ENCODE measurements at regions not wholly inside any gene's neighbourhood (a gene's known extent, or its start where the extent isn't known, plus 50 kb on each side); places are given as distances from the start of the nearest gene placed in this dataset.

DNA sequence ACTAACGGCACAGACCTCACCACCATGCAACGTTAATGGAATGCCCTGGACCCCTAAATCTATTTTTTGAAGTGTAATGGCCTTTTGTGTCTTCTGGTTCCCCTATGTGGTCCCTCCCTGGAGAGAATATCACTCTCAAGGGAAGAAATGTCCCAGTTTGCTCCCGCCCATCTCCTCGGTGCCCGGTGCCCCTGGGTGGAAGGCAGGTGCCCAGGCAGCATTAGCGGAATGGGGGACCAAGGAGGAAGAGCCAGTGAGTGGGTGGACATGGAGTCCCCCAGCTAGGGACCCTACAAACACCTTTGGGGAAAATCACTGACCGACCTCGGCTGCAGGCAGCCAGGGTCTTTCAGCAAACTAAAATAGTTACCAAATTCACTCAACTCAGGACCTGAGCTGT lies 212.1 kb upstream of the RTL1 start:
- ATAC-seq (ENCODE audit: insufficient read depth, low FRiP score), result no peak
- 90 to 93% methylated on average over 8 of the region's 8 CpGs for WGBS, 2 donors
- Histone ChIP-seq H3K4me3 (no peak overlapping the region), H3K4me1 (ENCODE audit: control insufficient read depth in 5 of 5, insufficient read depth in 5 of 5, low read length in 5 of 5) (no peaks in the 10 kb centered on the region), H3K9me3 (ENCODE audit: control insufficient read depth in 4 of 4, insufficient read depth in 3 of 4, low read length in 3 of 4) (no peaks in the 10 kb centered on the region), H3K9ac (ENCODE audit: insufficient read depth in 1 of 2, low read length in 2 of 2) (no peak overlapping the region), H3K36me3 (ENCODE audit: control insufficient read depth in 4 of 4, insufficient read depth in 4 of 4, low read length in 4 of 4) (no peaks in the 10 kb centered on the region), H3K27me3 (ENCODE audit: control insufficient read depth in 3 of 3, insufficient read depth in 3 of 3, low read length in 2 of 3) (peaks cover 0 to 6% (median 0%) of the 10 kb centered on the region in 3 donors), H3K27ac (ENCODE audit: low read depth in 1 of 2, low read length in 1 of 2) (no peak overlapping the region)
- DNase-seq, result no peak
- TF ChIP-seq, protein P1, sequence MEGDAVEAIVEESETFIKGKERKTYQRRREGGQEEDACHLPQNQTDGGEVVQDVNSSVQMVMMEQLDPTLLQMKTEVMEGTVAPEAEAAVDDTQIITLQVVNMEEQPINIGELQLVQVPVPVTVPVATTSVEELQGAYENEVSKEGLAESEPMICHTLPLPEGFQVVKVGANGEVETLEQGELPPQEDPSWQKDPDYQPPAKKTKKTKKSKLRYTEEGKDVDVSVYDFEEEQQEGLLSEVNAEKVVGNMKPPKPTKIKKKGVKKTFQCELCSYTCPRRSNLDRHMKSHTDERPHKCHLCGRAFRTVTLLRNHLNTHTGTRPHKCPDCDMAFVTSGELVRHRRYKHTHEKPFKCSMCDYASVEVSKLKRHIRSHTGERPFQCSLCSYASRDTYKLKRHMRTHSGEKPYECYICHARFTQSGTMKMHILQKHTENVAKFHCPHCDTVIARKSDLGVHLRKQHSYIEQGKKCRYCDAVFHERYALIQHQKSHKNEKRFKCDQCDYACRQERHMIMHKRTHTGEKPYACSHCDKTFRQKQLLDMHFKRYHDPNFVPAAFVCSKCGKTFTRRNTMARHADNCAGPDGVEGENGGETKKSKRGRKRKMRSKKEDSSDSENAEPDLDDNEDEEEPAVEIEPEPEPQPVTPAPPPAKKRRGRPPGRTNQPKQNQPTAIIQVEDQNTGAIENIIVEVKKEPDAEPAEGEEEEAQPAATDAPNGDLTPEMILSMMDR (IDR thresholded peaks at IDR 0.05; ENCODE audit: control extremely low read depth, extremely low read depth), result no peak

DNA sequence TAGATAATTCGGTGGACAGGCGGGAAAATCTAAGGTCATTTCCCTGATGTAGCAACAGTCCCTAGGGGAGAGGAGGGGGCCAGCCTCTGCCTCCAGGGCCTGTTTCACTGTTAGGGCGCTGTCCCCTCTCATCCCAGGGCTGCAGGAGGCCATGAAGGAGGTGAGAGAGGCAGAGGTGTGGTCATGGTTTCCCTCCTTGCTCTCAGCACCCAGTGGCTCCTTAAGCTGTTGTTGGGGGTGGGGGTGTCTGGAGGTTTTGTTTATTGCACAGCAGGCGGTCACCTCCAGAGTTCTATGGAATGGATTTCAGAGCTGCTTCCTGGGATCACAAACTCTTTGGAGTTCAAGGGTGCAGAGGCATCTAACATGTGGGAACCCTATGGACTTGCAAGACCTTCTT lies 212.5 kb upstream of the RTL1 start:
- WGBS, 2 donors, result 82 to 84% methylated on average over 4 of the region's 4 CpGs
- H3K4me1 ChIP-seq (ENCODE audit: control insufficient read depth in 5 of 5, insufficient read depth in 5 of 5, low read length in 5 of 5), result no peaks in the 10 kb centered on the region
- no peak overlapping the region for H3K4me3 ChIP-seq
- no peak for ATAC-seq (ENCODE audit: insufficient read depth, low FRiP score)
- TF ChIP-seq, protein P1 (IDR thresholded peaks at IDR 0.05; ENCODE audit: control extremely low read depth, extremely low read depth), result no peak
- no peaks in the 10 kb centered on the region for H3K36me3 ChIP-seq (ENCODE audit: control insufficient read depth in 4 of 4, insufficient read depth in 4 of 4, low read length in 4 of 4)
- no peaks in the 10 kb centered on the region for H3K9me3 ChIP-seq (ENCODE audit: control insufficient read depth in 4 of 4, insufficient read depth in 3 of 4, low read length in 3 of 4)
- H3K27me3 ChIP-seq (ENCODE audit: control insufficient read depth in 3 of 3, insufficient read depth in 3 of 3, low read length in 2 of 3), result peaks cover 0 to 6% (median 0%) of the 10 kb centered on the region in 3 donors
- no peak for DNase-seq
- no peak overlapping the region for H3K27ac ChIP-seq (ENCODE audit: low read depth in 1 of 2, low read length in 1 of 2)
- H3K9ac ChIP-seq (ENCODE audit: insufficient read depth in 1 of 2, low read length in 2 of 2), result no peak overlapping the region

DNA sequence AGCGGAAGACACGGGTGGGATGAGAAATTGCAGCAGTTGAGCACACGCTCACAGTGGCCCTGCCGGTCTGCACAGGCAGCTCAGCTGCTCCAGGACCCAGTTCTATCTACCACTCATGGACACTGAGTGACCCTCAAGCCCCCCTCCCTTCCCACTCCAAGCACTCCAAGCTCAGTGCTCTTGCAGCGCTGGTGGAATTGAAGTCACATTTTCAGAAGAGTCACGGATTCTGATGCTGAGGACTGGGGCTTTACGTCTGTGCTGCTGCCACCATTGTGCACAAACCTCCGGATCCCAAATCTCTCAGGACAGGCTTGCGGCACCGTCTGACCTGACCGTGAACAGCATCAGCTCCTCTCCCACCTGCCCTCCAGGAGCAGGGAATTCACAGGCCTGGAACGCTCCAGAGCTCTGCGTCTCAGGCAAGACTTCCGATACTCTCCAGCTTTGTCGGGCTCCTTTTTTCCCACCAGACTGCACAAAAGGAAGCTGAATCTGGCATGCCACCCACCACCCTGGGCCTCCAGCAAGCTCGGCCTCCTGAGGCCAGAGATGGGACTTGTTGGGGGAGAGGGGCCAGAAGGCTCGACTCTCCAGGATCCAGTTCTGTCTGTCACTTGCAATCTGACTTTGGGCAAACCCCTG lies 213.1 kb upstream of the RTL1 start:
- Histone ChIP-seq H3K4me1 (ENCODE audit: control insufficient read depth in 5 of 5, insufficient read depth in 5 of 5, low read length in 5 of 5) (no peaks in the 10 kb centered on the region), H3K27me3 (ENCODE audit: control insufficient read depth in 3 of 3, insufficient read depth in 3 of 3, low read length in 2 of 3) (peaks cover 0 to 6% (median 0%) of the 10 kb centered on the region in 3 donors), H3K9ac (ENCODE audit: insufficient read depth in 1 of 2, low read length in 2 of 2) (no peak overlapping the region), H3K36me3 (ENCODE audit: control insufficient read depth in 4 of 4, insufficient read depth in 4 of 4, low read length in 4 of 4) (no peaks in the 10 kb centered on the region), H3K27ac (ENCODE audit: low read depth in 1 of 2, low read length in 1 of 2) (no peak overlapping the region), H3K4me3 (no peak overlapping the region), H3K9me3 (ENCODE audit: control insufficient read depth in 4 of 4, insufficient read depth in 3 of 4, low read length in 3 of 4) (no peaks in the 10 kb centered on the region)
- TF ChIP-seq, protein P1 (IDR thresholded peaks at IDR 0.05; ENCODE audit: control extremely low read depth, extremely low read depth), result no peak
- 79 to 86% methylated on average over 17 of the region's 17 CpGs for WGBS, 2 donors
- ATAC-seq (ENCODE audit: insufficient read depth, low FRiP score), result no peak
- no peak for DNase-seq

DNA sequence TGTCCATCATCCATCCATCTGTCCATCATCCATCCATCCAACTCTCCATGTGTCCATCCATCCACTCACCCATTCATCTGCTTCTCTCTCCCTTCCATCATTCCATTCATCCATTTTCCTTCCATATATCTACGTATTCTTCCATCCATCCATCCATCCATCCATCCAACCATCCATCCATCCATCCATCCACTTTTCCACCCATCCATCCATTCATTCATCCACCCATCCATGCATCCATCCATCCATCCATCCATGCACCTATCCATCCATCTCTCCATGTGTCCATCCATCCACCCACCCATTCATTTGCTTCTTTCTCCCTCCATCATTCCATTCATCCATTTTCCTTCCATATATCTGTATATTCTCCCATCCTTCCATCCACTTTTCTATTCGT lies 214.0 kb upstream of the RTL1 start:
- peaks cover 0 to 6% (median 0%) of the 10 kb centered on the region in 3 donors for H3K27me3 ChIP-seq (ENCODE audit: control insufficient read depth in 3 of 3, insufficient read depth in 3 of 3, low read length in 2 of 3)
- WGBS, 2 donors, result 78 to 89% methylated on average over 2 of the region's 2 CpGs

More for the DNA sequence above, 214.0 kb upstream of the RTL1 start:
- Histone ChIP-seq H3K27ac (ENCODE audit: low read depth in 1 of 2, low read length in 1 of 2) (no peak overlapping the region), H3K4me3 (no peak overlapping the region), H3K4me1 (ENCODE audit: control insufficient read depth in 5 of 5, insufficient read depth in 5 of 5, low read length in 5 of 5) (no peaks in the 10 kb centered on the region), H3K36me3 (ENCODE audit: control insufficient read depth in 4 of 4, insufficient read depth in 4 of 4, low read length in 4 of 4) (no peaks in the 10 kb centered on the region), H3K9ac (ENCODE audit: insufficient read depth in 1 of 2, low read length in 2 of 2) (no peak overlapping the region), H3K9me3 (ENCODE audit: control insufficient read depth in 4 of 4, insufficient read depth in 3 of 4, low read length in 3 of 4) (no peaks in the 10 kb centered on the region)
- DNase-seq (no peak), ATAC-seq (ENCODE audit: insufficient read depth, low FRiP score) (no peak)
- TF ChIP-seq, protein P1 (IDR thresholded peaks at IDR 0.05; ENCODE audit: control extremely low read depth, extremely low read depth), result no peak
